Fibroblast of lung (primary cell): ENCODE measurements at regions not wholly inside any gene's neighbourhood (a gene's known extent, or its start where the extent isn't known, plus 50 kb on each side); places are given as distances from the start of the nearest gene placed in this dataset.
"Not testable (repeated sequence)": the region's sequence is repeated elsewhere in the genome, so short reads cannot be mapped to it uniquely, and the experiment has no call there.

ENCODE experiments used
- DNase-seq, 2 donors: peaks; one replicate each; pipeline versions ENCODE4 v3.0.0 to v3.0.0-alpha.2; 2010; ENCODE audit warnings: low read depth in 2 of 2
- H2AFZ ChIP-seq: 2 replicates; pipeline ENCODE4 v1.5.1; 2012; ENCODE audit warnings: low read length, control low read depth, inconsistent platforms
- H3K27ac ChIP-seq: 2 replicates; pipeline ENCODE4 v1.5.1; 2011; ENCODE audit warnings: low read length, control low read depth; ENCODE audit not compliant: insufficient read depth
- H3K27me3 ChIP-seq: 2 replicates; pipeline ENCODE4 v1.5.1; 2011; ENCODE audit warnings: mild to moderate bottlenecking, low read length; ENCODE audit not compliant: control insufficient read depth, insufficient read depth
- H3K36me3 ChIP-seq: 2 replicates; pipeline ENCODE4 v1.5.1; 2011; ENCODE audit warnings: low read length; ENCODE audit not compliant: control insufficient read depth, insufficient read depth
- H3K4me1 ChIP-seq: 2 replicates; pipeline ENCODE4 v1.5.1; 2011; ENCODE audit warnings: low read length; ENCODE audit not compliant: control insufficient read depth, insufficient read depth; ENCODE audit errors: extremely low read depth
- H3K4me2 ChIP-seq: 2 replicates; pipeline ENCODE4 v1.5.1; 2011; ENCODE audit warnings: low read length, control low read depth; ENCODE audit not compliant: insufficient read depth; ENCODE audit errors: extremely low read depth
- H3K4me3 ChIP-seq, 4 experiments: fragments of 200-600 bp in 1 of 4; sonication (generic) in 1 of 4; replicated peaks in 1 of 4; 2 replicates each; pipeline ENCODE4 v1.5.1; 2011 to 2016; ENCODE audit warnings: low read length in 4 of 4, low read depth in 3 of 4, mild to moderate bottlenecking in 3 of 4, control low read depth in 2 of 4, inconsistent platforms in 1 of 4, mixed read lengths in 1 of 4; ENCODE audit not compliant: insufficient read depth in 1 of 4; ENCODE audit errors: control extremely low read depth in 1 of 4
- H3K79me2 ChIP-seq: 2 replicates; pipeline ENCODE4 v1.5.1; 2012; ENCODE audit warnings: mild to moderate bottlenecking, low read length, inconsistent platforms; ENCODE audit not compliant: control insufficient read depth, insufficient read depth
- H3K9ac ChIP-seq: 2 replicates; pipeline ENCODE4 v1.5.1; 2011; ENCODE audit warnings: mild to moderate bottlenecking, low read length, control low read depth; ENCODE audit not compliant: insufficient read depth
- H3K9me3 ChIP-seq: 2 replicates; pipeline ENCODE4 v1.5.1; 2012; ENCODE audit warnings: low read depth, low read length; ENCODE audit not compliant: control insufficient read depth, insufficient read depth
- H4K20me1 ChIP-seq: 2 replicates; pipeline ENCODE4 v1.5.1; 2011; ENCODE audit warnings: low read length; ENCODE audit not compliant: control insufficient read depth, insufficient read depth; ENCODE audit errors: extremely low read depth

DNA sequence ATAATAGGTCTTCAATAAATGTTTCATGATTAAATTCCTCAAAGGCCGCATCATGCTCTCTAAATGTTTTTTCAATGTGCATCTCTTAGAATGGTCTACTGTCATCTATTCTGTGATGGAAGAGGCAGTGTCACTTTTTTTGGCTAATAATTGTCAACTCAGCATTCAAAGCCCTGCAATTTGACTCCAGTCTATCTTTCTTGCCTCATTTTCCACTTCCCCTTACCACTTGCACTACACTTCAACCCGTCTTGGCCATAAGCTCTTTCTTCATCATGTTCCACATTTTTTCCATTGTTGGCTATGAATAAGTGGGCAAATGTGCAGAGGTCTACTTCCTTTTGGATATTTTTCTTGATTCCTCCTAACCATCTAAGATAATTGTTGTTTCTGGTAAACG, 59.2 kb upstream of the POMZP3 start:
- not testable (repeated sequence) for H3K36me3 ChIP-seq, H4K20me1 ChIP-seq, H3K4me1 ChIP-seq, H3K27ac ChIP-seq, H3K79me2 ChIP-seq, H3K9ac ChIP-seq, H3K4me2 ChIP-seq, H3K4me3 ChIP-seq, H3K27me3 ChIP-seq, H2AFZ ChIP-seq, H3K9me3 ChIP-seq, DNase-seq

DNA sequence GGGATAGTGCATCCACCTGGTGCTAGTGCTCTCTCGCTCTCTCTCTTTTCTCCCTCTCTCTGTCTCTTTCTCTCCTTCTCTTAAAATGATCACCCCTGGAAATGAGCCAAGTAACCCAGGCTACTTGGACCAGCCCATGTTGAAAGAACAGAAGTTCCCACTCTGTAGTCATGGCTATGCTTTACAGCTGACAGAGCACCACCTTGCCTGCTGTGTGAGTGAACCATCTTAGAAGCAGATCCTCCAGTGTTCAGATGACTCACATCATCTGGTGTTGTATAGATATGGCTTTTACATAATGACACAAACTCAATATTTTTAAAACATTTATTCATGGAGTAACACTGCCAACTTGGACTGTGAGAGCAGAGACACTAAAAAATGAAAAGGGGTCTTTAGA, 57.7 kb upstream of the POMZP3 start:
- H3K36me3 ChIP-seq, H3K27me3 ChIP-seq, H3K9me3 ChIP-seq, H2AFZ ChIP-seq, DNase-seq, H3K4me1 ChIP-seq, H3K9ac ChIP-seq, H3K4me3 ChIP-seq, H4K20me1 ChIP-seq, H3K4me2 ChIP-seq, H3K79me2 ChIP-seq, H3K27ac ChIP-seq: not testable (repeated sequence)

DNA sequence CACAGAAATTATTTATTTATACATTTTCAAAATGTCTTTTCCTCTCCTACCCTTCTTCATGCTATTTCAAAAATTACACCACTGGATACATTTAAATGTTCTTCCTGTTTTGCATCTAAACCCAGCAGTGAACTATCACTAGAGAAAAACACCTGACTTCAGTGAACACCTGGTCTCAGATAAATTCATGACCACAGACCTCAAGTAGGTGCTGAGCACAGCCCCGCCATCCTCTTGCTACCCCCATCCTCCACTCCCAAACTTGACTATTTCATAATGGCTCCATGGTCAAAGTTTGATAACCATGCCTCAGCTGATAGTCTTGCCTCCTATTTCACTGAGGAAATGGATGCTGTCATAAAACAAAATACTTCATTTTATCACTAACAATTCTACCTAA, 56.6 kb upstream of the POMZP3 start:
- DNase-seq, H3K27me3 ChIP-seq, H3K79me2 ChIP-seq, H3K4me1 ChIP-seq, H3K36me3 ChIP-seq, H3K9ac ChIP-seq, H3K4me2 ChIP-seq, H3K27ac ChIP-seq, H4K20me1 ChIP-seq, H2AFZ ChIP-seq, H3K4me3 ChIP-seq, H3K9me3 ChIP-seq: not testable (repeated sequence)

DNA sequence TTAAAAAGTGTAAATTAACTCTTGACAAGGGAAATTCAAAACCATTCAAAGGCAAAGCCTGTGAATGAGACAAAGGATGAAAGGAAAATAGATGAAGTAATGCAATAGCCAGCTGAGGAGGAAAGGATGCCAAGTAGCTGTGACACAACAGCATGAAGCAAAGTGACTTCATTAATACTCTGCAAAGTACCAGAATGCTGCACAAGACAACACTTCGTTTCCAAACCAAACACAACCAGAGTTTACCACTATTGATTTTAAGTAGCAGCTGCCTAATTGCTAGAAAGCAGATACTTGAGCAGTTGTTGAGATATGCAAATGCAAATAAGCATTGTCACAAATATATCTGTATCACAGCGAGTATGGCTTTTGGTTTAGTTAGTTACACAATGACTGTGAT, 54.7 kb upstream of the POMZP3 start:
- H3K4me1 ChIP-seq, H3K4me3 ChIP-seq, H3K79me2 ChIP-seq, H3K4me2 ChIP-seq, H3K27me3 ChIP-seq, H3K9me3 ChIP-seq, H3K9ac ChIP-seq, H2AFZ ChIP-seq, H4K20me1 ChIP-seq, H3K27ac ChIP-seq, H3K36me3 ChIP-seq: not testable (repeated sequence)
- peak in 1 of 2 donors; percentile 0 for DNase-seq

DNA sequence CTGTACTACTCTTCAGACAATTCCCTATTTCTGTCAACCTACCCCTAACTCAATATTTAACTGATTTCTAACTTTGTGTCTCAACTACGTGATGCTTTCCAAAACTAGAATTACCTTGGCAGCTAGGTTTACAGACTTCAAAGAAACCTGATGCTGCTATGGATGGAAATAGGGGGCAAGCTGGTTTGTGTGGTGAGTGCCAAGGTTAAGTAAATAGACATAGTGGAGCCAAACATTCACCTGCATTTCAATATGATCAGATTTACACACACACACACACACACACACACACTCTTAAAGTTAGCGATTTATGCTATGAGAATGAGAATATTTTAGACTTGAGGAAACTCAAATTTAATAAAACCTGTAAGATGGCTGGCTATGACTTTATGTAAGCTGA, 52.1 kb upstream of the POMZP3 start:
- not testable (repeated sequence) for H3K9ac ChIP-seq, DNase-seq, H3K27ac ChIP-seq, H3K36me3 ChIP-seq, H3K79me2 ChIP-seq, H3K4me3 ChIP-seq, H3K4me2 ChIP-seq, H3K4me1 ChIP-seq, H3K27me3 ChIP-seq, H2AFZ ChIP-seq, H3K9me3 ChIP-seq, H4K20me1 ChIP-seq

DNA sequence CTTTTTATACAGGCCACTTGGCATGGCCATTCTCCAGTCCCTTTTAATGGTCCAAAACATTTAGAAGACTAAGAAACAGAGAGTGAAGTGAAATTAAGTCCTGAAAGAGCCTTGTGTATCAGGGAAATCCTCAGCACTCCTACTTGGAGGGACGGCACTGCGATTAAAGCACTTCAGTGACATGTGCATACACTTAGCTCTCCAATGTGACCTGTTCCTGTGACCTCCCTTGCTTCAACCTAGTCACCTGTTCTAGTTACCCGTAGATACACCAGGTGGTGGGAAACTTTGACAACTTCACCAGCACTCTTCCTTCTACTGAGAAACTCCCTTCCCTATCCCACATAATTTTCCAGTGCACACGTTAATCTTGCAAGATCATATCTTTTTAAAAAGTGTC, 51.4 kb upstream of the POMZP3 start:
- H3K4me2 ChIP-seq, H3K4me1 ChIP-seq, H3K9ac ChIP-seq, H3K27ac ChIP-seq, H2AFZ ChIP-seq, H3K4me3 ChIP-seq, H4K20me1 ChIP-seq, H3K27me3 ChIP-seq, H3K36me3 ChIP-seq, H3K79me2 ChIP-seq, H3K9me3 ChIP-seq, DNase-seq: not testable (repeated sequence)

DNA sequence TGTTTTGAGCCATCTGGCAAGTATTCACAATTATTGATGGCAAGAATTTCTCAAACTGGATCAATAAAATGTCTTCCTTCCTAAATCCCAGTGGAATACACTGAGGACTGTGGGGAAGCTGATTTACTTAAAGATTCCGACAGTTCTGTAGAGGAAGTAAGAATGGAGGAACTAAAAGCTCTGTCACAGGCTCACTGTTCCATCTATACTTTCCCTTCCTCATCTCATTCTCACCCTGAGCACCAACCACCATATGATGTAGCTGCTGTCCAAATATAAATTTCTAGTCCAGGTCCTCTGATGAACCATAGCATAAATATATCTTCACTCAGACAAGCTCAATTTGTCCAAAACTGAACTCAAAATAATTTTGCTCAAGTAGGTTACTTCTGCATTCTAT, 49.8 kb upstream of the POMZP3 start:
- not testable (repeated sequence) for H3K4me2 ChIP-seq, H3K27ac ChIP-seq, H3K36me3 ChIP-seq, H3K4me1 ChIP-seq, DNase-seq, H3K9me3 ChIP-seq, H3K9ac ChIP-seq, H3K79me2 ChIP-seq, H3K4me3 ChIP-seq, H4K20me1 ChIP-seq, H3K27me3 ChIP-seq, H2AFZ ChIP-seq
